K562 (cell line): ENCODE measurements at regions not wholly inside any gene's neighbourhood (a gene's known extent, or its start where the extent isn't known, plus 50 kb on each side); places are given as distances from the start of the nearest gene placed in this dataset.

ENCODE experiments used
- ATAC-seq: fragments of 200-7000 bp; cut with Tn5 transposase; 3 replicates; pipeline ENCODE4 v1.9.1; 2020; ENCODE audit warnings: moderate library complexity
- BruUV-seq: library from RNA; stranded (reverse); fragments of 400-500 nt; replicated peaks from 2 replicates; lab custom pipeline; 2021; lab: Mats Ljungman, UMichigan
- CTCF ChIA-PET: fragments of 300-600 bp; formaldehyde crosslinking; extraction: SDS; loops from one replicate; lab custom pipeline; 2021; ENCODE audit warnings: low intra/inter-chr PET ratio; lab: Yijun Ruan, JAX
- POLR2A ChIA-PET: fragments of 300-600, 350-650 bp; sonication (Branson Sonifier 250); formaldehyde crosslinking; extraction: SDS; loops from one replicate; lab custom pipeline; 2021; ENCODE audit warnings: antibody characterized with exemption, inconsistent platforms; lab: Yijun Ruan, JAX
- DNase-seq, 4 experiments: peaks; one replicate each; pipeline versions ENCODE4 v3.0.0 to v3.0.0-alpha.2; 2011 to 2018; ENCODE audit warnings: low spot score in 3 of 4, mixed read lengths in 3 of 4; ENCODE audit errors: extremely low read depth in 1 of 4
- FAIRE-seq: peaks from 2 replicates; lab custom pipeline; 2011; peaks lifted over from hg19 to GRCh38; lab: Jason Lieb, UNC
- H2AFZ ChIP-seq: 2 replicates; pipeline ENCODE4 v1.6.0; 2011; ENCODE audit warnings: low read depth, low read length, control low read depth, inconsistent platforms
- H3K27ac ChIP-seq: fragments of 200-600 bp; 3 replicates; pipeline ENCODE4 v1.8.0; 2011; ENCODE audit warnings: low read depth, mild to moderate bottlenecking, control low read depth, inconsistent platforms, low read length, moderate library complexity, mixed read lengths; ENCODE audit errors: extremely low read depth
- H3K27me3 ChIP-seq, 2 experiments: fragments of 300-600 bp in 1 of 2; 2 replicates in 1 of 2; 3 replicates in 1 of 2; pipeline versions ENCODE4 v1.6.0 to v1.8.0; 2011; ENCODE audit warnings: inconsistent platforms in 2 of 2, low read length in 2 of 2, mild to moderate bottlenecking in 1 of 2, mixed read lengths in 1 of 2, moderate library complexity in 1 of 2; ENCODE audit not compliant: control insufficient read depth in 2 of 2, insufficient read depth in 2 of 2
- H3K36me3 ChIP-seq: fragments of 300-600 bp; 3 replicates; pipeline ENCODE4 v1.8.0; 2011; ENCODE audit warnings: mild to moderate bottlenecking, low read length, inconsistent platforms; ENCODE audit not compliant: control insufficient read depth, insufficient read depth
- H3K4me1 ChIP-seq, 2 experiments: fragments of 200-600 bp in 1 of 2; replicated peaks in 1 of 2; 2 replicates in 1 of 2; 3 replicates in 1 of 2; pipeline versions ENCODE4 v1.5.1 to v1.8.0; 2011; ENCODE audit warnings: inconsistent platforms in 2 of 2, low read length in 2 of 2, mild to moderate bottlenecking in 1 of 2, mixed read lengths in 1 of 2, moderate library complexity in 1 of 2; ENCODE audit not compliant: control insufficient read depth in 2 of 2, insufficient read depth in 2 of 2
- H3K4me2 ChIP-seq: 2 replicates; pipeline ENCODE4 v1.6.1; 2011; ENCODE audit warnings: low read length, control low read depth, inconsistent platforms, mixed read lengths; ENCODE audit not compliant: insufficient read depth
- H3K4me3 ChIP-seq: fragments of 200-600 bp; sonication (generic), shearing (Covaris generic); 2 replicates; pipeline ENCODE4 v1.5.1; 2016; ENCODE audit warnings: control low read depth, inconsistent platforms
- H3K79me2 ChIP-seq: fragments of 200-600 bp; 3 replicates; pipeline ENCODE4 v1.8.0; 2011; ENCODE audit warnings: low read length, inconsistent platforms; ENCODE audit not compliant: control insufficient read depth, insufficient read depth
- H3K9ac ChIP-seq, 2 experiments: 2 replicates each; pipeline versions ENCODE4 v1.6.0 to v1.6.1; 2011; ENCODE audit warnings: low read depth in 2 of 2, low read length in 2 of 2, control low read depth in 1 of 2, inconsistent platforms in 1 of 2, mild to moderate bottlenecking in 1 of 2, mixed read lengths in 1 of 2; ENCODE audit not compliant: insufficient read depth in 1 of 2
- H3K9me1 ChIP-seq: one replicate; pipeline ENCODE4 v1.6.0; 2011; ENCODE audit warnings: inconsistent platforms, mild to moderate bottlenecking, low read length, moderate library complexity; ENCODE audit not compliant: control insufficient read depth, insufficient read depth
- H3K9me3 ChIP-seq: replicated peaks from 2 replicates; pipeline ENCODE4 v1.5.1; 2011; ENCODE audit warnings: low read depth, low read length, inconsistent platforms; ENCODE audit not compliant: control insufficient read depth, insufficient read depth
- H4K20me1 ChIP-seq: replicated peaks from 2 replicates; pipeline ENCODE4 v1.6.1; 2011; ENCODE audit warnings: low read length, inconsistent platforms, mixed read lengths; ENCODE audit not compliant: control insufficient read depth, insufficient read depth
- ARHGAP35 ChIP-seq: fragments of 450-650 bp; IDR thresholded peaks from 2 replicates; pipeline ENCODE4 v1.6.1; 2018; ENCODE audit not compliant: partially characterized antibody
- CREB5 ChIP-seq: fragments of 250-450 bp; sonication (Bioruptor Pico); IDR thresholded peaks from 2 replicates; pipeline ENCODE4 v1.5.0; 2020; ENCODE audit warnings: mild to moderate bottlenecking
- FOXM1 ChIP-seq, 2 experiments: fragments of 450-650 bp in 1 of 2; sonication (generic) in 1 of 2; formaldehyde crosslinking in 1 of 2; IDR thresholded peaks; 2 replicates each; pipeline versions ENCODE4 v1.6.1 to v1.9.0; 2017 to 2022; ENCODE audit warnings: low read depth in 2 of 2, mild to moderate bottlenecking in 2 of 2, missing genetic modification reagents in 1 of 2, moderate library complexity in 1 of 2
- GTF2F1 ChIP-seq: IDR thresholded peaks from 2 replicates; pipeline ENCODE4 v1.6.1; 2011; ENCODE audit warnings: low read depth, low read length, improper control_type of control experiment
- HNRNPH1 ChIP-seq: fragments of 200-400 bp; formaldehyde crosslinking; optimal IDR thresholded peaks from 2 replicates; pipeline ENCODE3; 2017; ENCODE audit warnings: low read depth, mild to moderate bottlenecking, low read length, moderate library complexity
- NCOA6 ChIP-seq: fragments of 450-650 bp; IDR thresholded peaks from 2 replicates; pipeline ENCODE4 v1.6.1; 2017; ENCODE audit warnings: mild to moderate bottlenecking
- NR2C2 ChIP-seq, 2 experiments: fragments of 200-800 bp in 1 of 2; sonication (Bioruptor generic) in 1 of 2; sonication (generic) in 1 of 2; formaldehyde crosslinking in 1 of 2; IDR thresholded peaks; 2 replicates each; pipeline versions ENCODE4 v1.6.1 to v1.8.0; 2016 to 2022; ENCODE audit warnings: mild to moderate bottlenecking in 1 of 2, missing compliant biosample characterization in 1 of 2, missing genetic modification characterization in 1 of 2, missing genetic modification reagents in 1 of 2
- PURB ChIP-seq: sonication (generic); formaldehyde crosslinking; IDR thresholded peaks from 2 replicates; pipeline ENCODE4 v1.9.0; 2021; ENCODE audit warnings: low read depth, mild to moderate bottlenecking, missing genetic modification reagents
- RUNX1 ChIP-seq: sonication (generic); IDR thresholded peaks from 2 replicates; pipeline ENCODE4 v1.6.1; 2016; ENCODE audit warnings: antibody characterized with exemption, low read depth
- SLC30A9 ChIP-seq: fragments of 250-450 bp; sonication (Bioruptor Pico); IDR thresholded peaks from 2 replicates; pipeline ENCODE4 v1.8.0; 2022; ENCODE audit warnings: mild to moderate bottlenecking, moderate library complexity
- TRIM28 ChIP-seq: fragments of 450-650 bp; IDR thresholded peaks from 2 replicates; pipeline ENCODE4 v1.6.1; 2017
- ZBTB1 ChIP-seq: sonication (generic); formaldehyde crosslinking; IDR thresholded peaks from 2 replicates; pipeline ENCODE4 v1.8.1; 2023; ENCODE audit warnings: missing genetic modification reagents, low read depth, mild to moderate bottlenecking, borderline replicate concordance
- ZBTB12 ChIP-seq: fragments of 250-450 bp; sonication (Bioruptor Pico); IDR thresholded peaks from 2 replicates; pipeline ENCODE4 v1.4.0; 2020
- ZBTB5 ChIP-seq: fragments of 450-650 bp; IDR thresholded peaks from 2 replicates; pipeline ENCODE4 v1.6.1; 2017; ENCODE audit warnings: antibody characterized with exemption
- ZNF263 ChIP-seq: sonication (generic); formaldehyde crosslinking; IDR thresholded peaks from 2 replicates; pipeline ENCODE4 v1.8.0; 2022; ENCODE audit warnings: mild to moderate bottlenecking, missing genetic modification reagents, borderline replicate concordance
- ZNF3 ChIP-seq: fragments of 250-450 bp; sonication (Bioruptor Pico); IDR thresholded peaks from 2 replicates; pipeline ENCODE4 v1.5.0; 2021; ENCODE audit warnings: mild to moderate bottlenecking, moderate library complexity
- ZNF668 ChIP-seq: fragments of 250-450 bp; sonication (Bioruptor Pico); IDR thresholded peaks from 2 replicates; pipeline ENCODE4 v1.8.0; 2022; ENCODE audit warnings: mild to moderate bottlenecking, inconsistent platforms
- WGBS: fragments of 100-300 bp; shearing (Covaris generic); methylation state at CpG from one replicate; pipeline ENCODE4 v1.1.6; 2016; ENCODE audit warnings: low coverage, mixed read lengths; ENCODE audit not compliant: insufficient coverage; ENCODE audit errors: missing lambda C conversion rate; 5-methylcytosine and 5-hydroxymethylcytosine counted together
- in situ Hi-C: fragments of 300-500 bp; cut with MboI; formaldehyde crosslinking; loops from 4 replicates; pipeline ENCODE4 v1.15.0; 2018; ENCODE audit warnings: inconsistent platforms, mixed read lengths
- intact Hi-C: fragments of 100-400 bp; cut with micrococcal nuclease; formaldehyde crosslinking; loops from 2 replicates; pipeline ENCODE4 v1.14.2; 2022

GRCh38 chr2:48890454-48891131, 135.1 kb upstream of the LHCGR start (continued):
- TF ChIP-seq ZBTB12 (CRISPR knock-in tag) = no peak
- no peak for TF ChIP-seq GTF2F1
- TF ChIP-seq SLC30A9 (CRISPR knock-in tag) = no peak

GRCh38 chr2:48888066-48888465, 132.5 kb upstream of the LHCGR start:
- no TSS peak for BruUV-seq
- ChIA-PET POLR2A (no interaction called here), CTCF (no interaction called here)
- Histone ChIP-seq H3K27ac (no peak overlapping the region), H2AFZ (no peak overlapping the region), H3K9me3 (no peaks in the 10 kb centered on the region), H3K79me2 (no peaks in the 10 kb centered on the region), H3K4me1 (no peaks in the 10 kb centered on the region), H3K27me3 (no peaks in the 10 kb centered on the region), H3K9ac (no peak overlapping the region), H3K4me3 (no peak overlapping the region), H3K4me2 (no peak overlapping the region), H3K36me3 (no peaks in the 10 kb centered on the region), H4K20me1 (no peaks in the 10 kb centered on the region), H3K9me1 (no peaks in the 10 kb centered on the region)
- ATAC-seq (no peak), FAIRE-seq (no peak), DNase-seq (no peak)
- WGBS = 6% methylated on average over 3 of the region's 3 CpGs
- intact Hi-C loops (no loop called here), in situ Hi-C loops (no loop called here)
- TF ChIP-seq NCOA6 (no peak), ZNF263 (CRISPR knock-in tag) (no peak), PURB (CRISPR knock-in tag) (no peak), ZBTB5 (no peak), TRIM28 (no peak), FOXM1 (IDR thresholded peaks at IDR 0.05; ENCODE audit: low read depth) (no peak), FOXM1 (CRISPR knock-in tag; IDR thresholded peaks at IDR 0.05; ENCODE audit: low read depth) (no peak), ZBTB1 (CRISPR knock-in tag) (no peak), HNRNPH1 (no peak), CREB5 (CRISPR knock-in tag) (no peak), ZNF3 (CRISPR knock-in tag) (no peak), ZNF668 (CRISPR knock-in tag) (no peak), RUNX1 (no peak), NR2C2 (CRISPR knock-in tag; IDR thresholded peaks at IDR 0.05) (no peak), NR2C2 (tag; IDR thresholded peaks at IDR 0.05) (no peak), ARHGAP35 (no peak)
